CD4-positive, alpha-beta T cell (primary cell): ENCODE measurements at regions not wholly inside any gene's neighbourhood (a gene's known extent, or its start where the extent isn't known, plus 50 kb on each side); places are given as distances from the start of the nearest gene placed in this dataset.
"Not testable (repeated sequence)": the region's sequence is repeated elsewhere in the genome, so short reads cannot be mapped to it uniquely, and the experiment has no call there.

Experiments used
- ATAC-seq: fragments of 200-7000 bp; cut with Tn5 transposase; one replicate; pipeline ENCODE4 v1.10.0; 2022; ENCODE audit warnings: mild to moderate bottlenecking; ENCODE audit not compliant: poor library complexity
- CTCF ChIA-PET: fragments of 350-600 bp; sonication (Branson Sonifier 250); formaldehyde crosslinking; loops from one replicate; lab custom pipeline; 2021; ENCODE audit warnings: antibody characterized with exemption, inconsistent platforms; lab: Charles Lee
- POLR2A ChIA-PET: fragments of 350-600 bp; sonication (Branson Sonifier 250); formaldehyde crosslinking; loops from one replicate; lab custom pipeline; 2021; ENCODE audit warnings: antibody characterized with exemption, inconsistent platforms; lab: Charles Lee
- DNase-seq, 14 experiments: peaks; one replicate each; pipeline ENCODE4 v3.0.0-alpha.2; 2013 to 2020; ENCODE audit warnings: mixed read lengths in 2 of 14
- H3K27ac ChIP-seq, 2 donors: one replicate each; pipeline versions ENCODE4 v1.5.1 to v1.7.0; 2013; ENCODE audit warnings: low read length in 2 of 2, low read depth in 1 of 2, mild to moderate bottlenecking in 1 of 2
- H3K27me3 ChIP-seq, 2 experiments: 1 replicate in 1 of 2; 2 replicates in 1 of 2; pipeline versions ENCODE4 v1.6.1 to v1.7.0; 2013; ENCODE audit warnings: low read length in 2 of 2, control low read depth in 1 of 2, mild to moderate bottlenecking in 1 of 2, moderate library complexity in 1 of 2; ENCODE audit not compliant: insufficient read depth in 2 of 2, control insufficient read depth in 1 of 2
- H3K36me3 ChIP-seq: one replicate; pipeline ENCODE4 v1.6.1; 2013; ENCODE audit warnings: low read length, control low read depth; ENCODE audit not compliant: insufficient read depth
- H3K4me1 ChIP-seq: one replicate; pipeline ENCODE4 v1.6.1; 2013; ENCODE audit warnings: low read length, control low read depth; ENCODE audit not compliant: insufficient read depth
- H3K4me3 ChIP-seq: one replicate; pipeline ENCODE4 v1.5.1; 2013; ENCODE audit warnings: mild to moderate bottlenecking, low read length, moderate library complexity
- H3K9me3 ChIP-seq, 2 experiments: 1 replicate in 1 of 2; 2 replicates in 1 of 2; pipeline versions ENCODE4 v1.6.1 to v1.7.0; 2013; ENCODE audit warnings: low read length in 2 of 2, mild to moderate bottlenecking in 2 of 2, control low read depth in 1 of 2, moderate library complexity in 1 of 2; ENCODE audit not compliant: control insufficient read depth in 1 of 2, insufficient read depth in 1 of 2
- H3K27ac Mint-ChIP-seq: one replicate; pipeline ENCODE4 v1.8.0; 2020; ENCODE audit warnings: mixed read lengths
- H3K27me3 Mint-ChIP-seq: one replicate; pipeline ENCODE4 v1.8.0; 2021; ENCODE audit warnings: mixed read lengths
- H3K36me3 Mint-ChIP-seq: one replicate; pipeline ENCODE4 v1.8.0; 2021; ENCODE audit warnings: low read depth, mixed read lengths
- H3K4me1 Mint-ChIP-seq: one replicate; pipeline ENCODE4 v1.8.0; 2021; ENCODE audit warnings: low read depth, mixed read lengths
- H3K4me3 Mint-ChIP-seq: one replicate; pipeline ENCODE4 v1.8.0; 2020; ENCODE audit warnings: mild to moderate bottlenecking, mixed read lengths
- H3K9me3 Mint-ChIP-seq: one replicate; pipeline ENCODE4 v1.8.0; 2020; ENCODE audit warnings: mixed read lengths
- intact Hi-C, 2 experiments: fragments of 100-400 bp; cut with DNase I in 1 of 2; cut with micrococcal nuclease in 1 of 2; formaldehyde crosslinking; loops; one replicate each; pipeline versions ENCODE4 v1.15.1 to v1.9.0; 2023 to 2025; cut with DNase I, micrococcal nuclease

GRCh38 chr11:67805253-67806126 is 131.1 kb upstream of the ALDH3B2 start:
- H3K4me1 ChIP-seq, result peaks cover 11% of the 10 kb centered on the region
- not testable (repeated sequence) for H3K36me3 Mint-ChIP-seq, H3K9me3 ChIP-seq, H3K27me3 Mint-ChIP-seq, H3K27me3 ChIP-seq, H3K36me3 ChIP-seq, H3K9me3 Mint-ChIP-seq
- Mint-ChIP-seq H3K4me3 (peak overlapping the region; percentile 88), H3K27ac (peak overlapping the region; percentile 95), H3K4me1 (peaks cover 18% of the 10 kb centered on the region)
- ChIA-PET POLR2A (interaction anchor here (1.1 kb wide), 1 partner anchor 192 kb away, joined by 6 read pairs; no protein-coding TSS in a partner anchor), CTCF (interaction anchor here (0.7 kb wide), 1 partner anchor 176 kb away, joined by 3 read pairs; the partner anchor contains the start of gene NUDT8)
- ATAC-seq (peak; percentile 99), DNase-seq (peak; percentile 94 to 99 (median 98))
- peak overlapping the region; percentile 57 for H3K4me3 ChIP-seq
- peak overlapping the region; percentile 65 to 85 for H3K27ac ChIP-seq
- intact Hi-C loops, result loop anchor here in 1 of 2 experiments (2.0 to 10.0 kb wide), 4 partner anchors 175 to 691 kb away; partner anchors contain the start of genes KDM2A, KMT5B and NDUFS8

GRCh38 chr11:67804435-67805252 is 130.2 kb upstream of the ALDH3B2 start:
- intact Hi-C loops, result loop anchor here in 1 of 2 experiments (2.0 to 10.0 kb wide), 4 partner anchors 174 to 690 kb away; partner anchors contain the start of genes KDM2A, KMT5B and NDUFS8
- H3K9me3 ChIP-seq, H3K27me3 ChIP-seq, H3K36me3 ChIP-seq, POLR2A ChIA-PET, H3K27me3 Mint-ChIP-seq, H3K9me3 Mint-ChIP-seq, H3K36me3 Mint-ChIP-seq, CTCF ChIA-PET, ATAC-seq: not testable (repeated sequence)
- H3K4me3 Mint-ChIP-seq, result peak overlapping the region; percentile 89
- H3K4me1 ChIP-seq, result peaks cover 11% of the 10 kb centered on the region
- H3K27ac ChIP-seq, result peak overlapping the region; percentile 25 to 34
- H3K4me1 Mint-ChIP-seq, result peaks cover 22% of the 10 kb centered on the region
- peak overlapping the region; percentile 95 for H3K27ac Mint-ChIP-seq
- DNase-seq, result peak in 3 of 14 experiments; percentile 18 to 47 (median 33)
- peak overlapping the region; percentile 57 for H3K4me3 ChIP-seq

GRCh38 chr11:67803519-67803918 is 129.1 kb upstream of the ALDH3B2 start:
- H3K27ac Mint-ChIP-seq, H3K27ac ChIP-seq, H3K9me3 Mint-ChIP-seq, H3K27me3 Mint-ChIP-seq, H3K27me3 ChIP-seq, H3K4me3 ChIP-seq, POLR2A ChIA-PET, H3K36me3 ChIP-seq, ATAC-seq, CTCF ChIA-PET, H3K9me3 ChIP-seq, H3K36me3 Mint-ChIP-seq, DNase-seq: not testable (repeated sequence)
- H3K4me1 ChIP-seq, result peaks cover 11% of the 10 kb centered on the region
- H3K4me1 Mint-ChIP-seq, result peaks cover 25% of the 10 kb centered on the region
- intact Hi-C loops, result loop anchor here in 1 of 2 experiments (10.0 kb wide), 1 partner anchor 689 kb away; the partner anchor contains the start of gene KDM2A
- peak overlapping the region; percentile 89 for H3K4me3 Mint-ChIP-seq

- H3K9me3 ChIP-seq, H3K9me3 Mint-ChIP-seq, H3K36me3 Mint-ChIP-seq, CTCF ChIA-PET, H3K27me3 Mint-ChIP-seq, POLR2A ChIA-PET, H3K4me3 ChIP-seq, ATAC-seq, H3K27ac Mint-ChIP-seq, DNase-seq, H3K36me3 ChIP-seq, H3K27me3 ChIP-seq, H3K27ac ChIP-seq: not testable (repeated sequence)
- peaks cover 11% of the 10 kb centered on the region for H3K4me1 ChIP-seq
- Mint-ChIP-seq H3K4me1 (peaks cover 25% of the 10 kb centered on the region), H3K4me3 (peak overlapping the region; percentile 67)
- intact Hi-C loops, result loop anchor here in 1 of 2 experiments (10.0 kb wide), 1 partner anchor 688 kb away; the partner anchor contains the start of gene KDM2A
Measured at GRCh38 chr11:67803055-67803454, 128.6 kb upstream of the ALDH3B2 start.

GRCh38 chr11:67802623-67803022 is 128.2 kb upstream of the ALDH3B2 start:
- H3K27me3 ChIP-seq, H3K9me3 ChIP-seq, DNase-seq, H3K36me3 Mint-ChIP-seq, H3K36me3 ChIP-seq, H3K27ac ChIP-seq, H3K9me3 Mint-ChIP-seq, POLR2A ChIA-PET, H3K27me3 Mint-ChIP-seq, ATAC-seq, H3K27ac Mint-ChIP-seq, H3K4me3 ChIP-seq, CTCF ChIA-PET: not testable (repeated sequence)
- peak overlapping the region; percentile 67 for H3K4me3 Mint-ChIP-seq
- intact Hi-C loops, result loop anchor here in 1 of 2 experiments (10.0 kb wide), 1 partner anchor 688 kb away; the partner anchor contains the start of gene KDM2A
- peaks cover 25% of the 10 kb centered on the region for H3K4me1 Mint-ChIP-seq
- H3K4me1 ChIP-seq, result peaks cover 11% of the 10 kb centered on the region

GRCh38 chr11:67801397-67801796 is 127.0 kb upstream of the ALDH3B2 start:
- H3K36me3 Mint-ChIP-seq, DNase-seq, ATAC-seq, POLR2A ChIA-PET, H3K4me3 Mint-ChIP-seq, H3K4me1 ChIP-seq, H3K27ac ChIP-seq, H3K9me3 ChIP-seq, H3K9me3 Mint-ChIP-seq, H3K36me3 ChIP-seq, H3K4me3 ChIP-seq, H3K27me3 ChIP-seq, H3K27me3 Mint-ChIP-seq, CTCF ChIA-PET, H3K27ac Mint-ChIP-seq: not testable (repeated sequence)
- intact Hi-C loops, result loop anchor here in 1 of 2 experiments (10.0 kb wide), 1 partner anchor 687 kb away; the partner anchor contains the start of gene KDM2A
- H3K4me1 Mint-ChIP-seq, result peaks cover 22% of the 10 kb centered on the region
